SJCRH30 (cell line): ENCODE measurements at regions not wholly inside any gene's neighbourhood (a gene's known extent, or its start where the extent isn't known, plus 50 kb on each side); places are given as distances from the start of the nearest gene placed in this dataset.
A peak's percentile ranks its signal among the peaks of the same experiment; 100 is the strongest.

Experiments
- DNase-seq, 2 experiments: peaks; one replicate each; pipeline ENCODE4 v3.0.0-alpha.2; 2015 to 2020
- H3K27ac ChIP-seq: fragments of 250-450 bp; sonication (Bioruptor Pico); 2 replicates; pipeline ENCODE4 v1.5.1; 2020; ENCODE audit warnings: mild to moderate bottlenecking, moderate library complexity
- H3K27me3 ChIP-seq: fragments of 250-450 bp; sonication (Bioruptor Pico); 2 replicates; pipeline ENCODE4 v1.5.1; 2020; ENCODE audit warnings: mild to moderate bottlenecking, moderate library complexity
- H3K36me3 ChIP-seq: fragments of 250-450 bp; sonication (Bioruptor Pico); 2 replicates; pipeline ENCODE4 v1.5.1; 2020; ENCODE audit warnings: mild to moderate bottlenecking, moderate library complexity
- H3K4me1 ChIP-seq: fragments of 250-450 bp; sonication (Bioruptor Pico); 2 replicates; pipeline ENCODE4 v1.5.1; 2020; ENCODE audit warnings: mild to moderate bottlenecking, moderate library complexity
- H3K4me3 ChIP-seq: fragments of 250-450 bp; sonication (Bioruptor Pico); 2 replicates; pipeline ENCODE4 v1.5.1; 2020; ENCODE audit warnings: mild to moderate bottlenecking, moderate library complexity
- H3K9me3 ChIP-seq: fragments of 250-450 bp; sonication (Bioruptor Pico); replicated peaks from 2 replicates; pipeline ENCODE4 v1.5.1; 2020; ENCODE audit warnings: mild to moderate bottlenecking, moderate library complexity

- H3K27ac ChIP-seq: no peak overlapping the region
Measured at GRCh38 chr9:11320989-11321388, 708.2 kb upstream of the PTPRD start.

GRCh38 chr9:11323457-11323856 is 710.7 kb upstream of the PTPRD start:
- H3K27ac ChIP-seq: no peak overlapping the region
- H3K9me3 ChIP-seq: no peaks in the 10 kb centered on the region
- H3K4me1 ChIP-seq: peaks cover 4% of the 10 kb centered on the region; the same call in 1 of the 2 replicates
- no peak overlapping the region for H3K4me3 ChIP-seq
- H3K27me3 ChIP-seq: no peaks in the 10 kb centered on the region
- DNase-seq: no peak
- no peaks in the 10 kb centered on the region for H3K36me3 ChIP-seq

More at GRCh38 chr9:11320989-11321388, 708.2 kb upstream of the PTPRD start:
- no peak for DNase-seq
- Histone ChIP-seq H3K9me3 (no peaks in the 10 kb centered on the region), H3K4me3 (no peak overlapping the region), H3K27me3 (no peaks in the 10 kb centered on the region), H3K36me3 (no peaks in the 10 kb centered on the region), H3K4me1 (no peaks in the 10 kb centered on the region)

DNA sequence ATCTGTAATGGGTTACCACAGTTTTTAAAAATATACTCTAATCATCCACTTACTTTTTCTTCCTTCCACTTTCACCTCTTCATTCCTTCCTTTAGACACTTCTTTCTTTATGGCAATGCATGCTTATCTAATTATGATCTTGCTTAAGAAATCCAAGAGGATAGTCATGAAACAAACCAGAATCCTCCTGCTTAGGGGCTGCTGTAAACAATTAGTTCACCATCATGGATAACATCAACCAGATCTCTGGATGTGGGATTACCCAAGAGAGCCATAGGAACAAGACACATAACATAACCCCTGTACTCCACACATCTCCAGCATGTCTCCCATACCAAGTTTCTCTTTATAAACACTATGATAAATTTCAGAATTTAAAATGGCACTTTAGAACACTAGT is 713.4 kb upstream of the PTPRD start:
- Histone ChIP-seq H3K9me3 (no peaks in the 10 kb centered on the region), H3K4me3 (no peak overlapping the region), H3K36me3 (no peaks in the 10 kb centered on the region), H3K4me1 (peaks cover 4% of the 10 kb centered on the region; the same call in 1 of the 2 replicates), H3K27ac (no peak overlapping the region), H3K27me3 (no peaks in the 10 kb centered on the region)
- DNase-seq: peak in 1 of 2 experiments; percentile 5

- H3K27me3 ChIP-seq: no peaks in the 10 kb centered on the region
- no peak overlapping the region for H3K27ac ChIP-seq
- H3K4me1 ChIP-seq: peaks cover 4% of the 10 kb centered on the region; the same call in 1 of the 2 replicates
- no peaks in the 10 kb centered on the region for H3K36me3 ChIP-seq
- H3K4me3 ChIP-seq: peak overlapping the region; percentile 15; the same call in 1 of the 2 replicates
- DNase-seq: peak; percentile 78 to 90
- H3K9me3 ChIP-seq: no peaks in the 10 kb centered on the region
Measured at GRCh38 chr9:11328326-11328725, 715.5 kb upstream of the PTPRD start.

- Histone ChIP-seq H3K27me3 (no peaks in the 10 kb centered on the region), H3K9me3 (no peaks in the 10 kb centered on the region), H3K4me3 (no peak overlapping the region), H3K36me3 (no peaks in the 10 kb centered on the region), H3K4me1 (no peaks in the 10 kb centered on the region), H3K27ac (no peak overlapping the region)
- DNase-seq: no peak
Measured at GRCh38 chr9:11335011-11335410, 722.2 kb upstream of the PTPRD start.

- Histone ChIP-seq H3K27ac (no peak overlapping the region), H3K4me3 (no peak overlapping the region), H3K4me1 (no peaks in the 10 kb centered on the region), H3K36me3 (no peaks in the 10 kb centered on the region), H3K27me3 (no peaks in the 10 kb centered on the region), H3K9me3 (no peaks in the 10 kb centered on the region)
- DNase-seq: no peak
Measured at GRCh38 chr9:11338130-11338529, 725.3 kb upstream of the PTPRD start.

DNA sequence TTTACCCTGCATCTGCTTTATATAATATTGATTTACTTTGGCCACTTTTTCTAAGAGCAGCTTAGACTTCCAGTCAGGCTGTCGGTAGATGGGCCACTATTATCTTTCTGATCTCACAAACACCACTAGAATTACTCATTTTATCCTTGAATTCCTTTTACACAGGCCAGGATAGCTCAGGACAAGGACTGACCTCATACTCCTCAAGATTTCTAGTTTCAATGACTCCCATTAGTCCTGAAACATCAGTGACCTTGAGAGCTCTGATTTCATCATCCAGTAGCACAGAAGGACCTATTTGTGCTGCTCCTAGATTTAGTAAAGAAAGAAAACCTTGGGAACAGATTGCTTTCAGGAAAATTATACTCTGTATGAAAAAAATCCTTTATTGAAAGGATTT is 727.9 kb upstream of the PTPRD start:
- Histone ChIP-seq H3K27ac (no peak overlapping the region), H3K4me3 (no peak overlapping the region), H3K27me3 (no peaks in the 10 kb centered on the region), H3K4me1 (no peaks in the 10 kb centered on the region), H3K36me3 (no peaks in the 10 kb centered on the region), H3K9me3 (no peaks in the 10 kb centered on the region)
- no peak for DNase-seq

DNA sequence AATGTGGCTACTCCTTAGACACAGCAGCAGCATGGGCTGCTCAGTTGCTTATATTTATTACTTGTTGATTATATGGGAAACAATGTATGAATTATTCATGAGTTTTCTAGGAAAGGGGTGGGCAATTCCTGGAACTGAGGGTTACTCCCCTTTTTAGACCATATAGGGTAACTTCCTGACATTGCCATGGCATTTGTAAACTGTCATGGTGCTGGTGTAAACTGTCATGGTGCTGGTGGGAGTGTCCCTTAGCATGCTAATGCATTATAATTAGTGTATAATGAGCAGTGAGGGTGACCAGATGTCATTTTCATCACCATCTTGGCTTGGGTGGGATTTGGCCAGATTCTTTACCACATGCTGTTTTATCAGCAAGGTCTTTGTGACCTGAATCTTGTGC is 734.6 kb upstream of the PTPRD start:
- Histone ChIP-seq H3K9me3 (no peaks in the 10 kb centered on the region), H3K27ac (no peak overlapping the region), H3K4me3 (no peak overlapping the region), H3K36me3 (no peaks in the 10 kb centered on the region), H3K4me1 (no peaks in the 10 kb centered on the region), H3K27me3 (no peaks in the 10 kb centered on the region)
- no peak for DNase-seq

- Histone ChIP-seq H3K9me3 (no peaks in the 10 kb centered on the region), H3K4me1 (no peaks in the 10 kb centered on the region), H3K36me3 (no peaks in the 10 kb centered on the region), H3K27ac (no peak overlapping the region), H3K4me3 (no peak overlapping the region), H3K27me3 (no peaks in the 10 kb centered on the region)
- no peak for DNase-seq
Measured at GRCh38 chr9:11348366-11348765, 735.6 kb upstream of the PTPRD start.

GRCh38 chr9:11349187-11349586 is 736.4 kb upstream of the PTPRD start:
- no peaks in the 10 kb centered on the region for H3K27me3 ChIP-seq

GRCh38 chr9:11352612-11353011 is 739.8 kb upstream of the PTPRD start:
- Histone ChIP-seq H3K9me3 (no peaks in the 10 kb centered on the region), H3K4me3 (no peak overlapping the region), H3K36me3 (no peaks in the 10 kb centered on the region), H3K4me1 (no peaks in the 10 kb centered on the region), H3K27me3 (no peaks in the 10 kb centered on the region), H3K27ac (no peak overlapping the region)
- no peak for DNase-seq

More at GRCh38 chr9:11349187-11349586, 736.4 kb upstream of the PTPRD start:
- no peak for DNase-seq
- no peak overlapping the region for H3K27ac ChIP-seq
- no peaks in the 10 kb centered on the region for H3K9me3 ChIP-seq
- H3K4me3 ChIP-seq: no peak overlapping the region
- no peaks in the 10 kb centered on the region for H3K36me3 ChIP-seq
- H3K4me1 ChIP-seq: no peaks in the 10 kb centered on the region

- H3K4me3 ChIP-seq: no peak overlapping the region
- H3K9me3 ChIP-seq: no peaks in the 10 kb centered on the region
- H3K36me3 ChIP-seq: no peaks in the 10 kb centered on the region
- no peak for DNase-seq
- no peak overlapping the region for H3K27ac ChIP-seq
- no peaks in the 10 kb centered on the region for H3K4me1 ChIP-seq
- H3K27me3 ChIP-seq: no peaks in the 10 kb centered on the region
Measured at GRCh38 chr9:11356067-11356466, 743.3 kb upstream of the PTPRD start.

- no peak overlapping the region for H3K4me3 ChIP-seq
- no peaks in the 10 kb centered on the region for H3K36me3 ChIP-seq
- H3K27me3 ChIP-seq: peaks cover 7% of the 10 kb centered on the region; the same call in 1 of the 2 replicates
- no peaks in the 10 kb centered on the region for H3K4me1 ChIP-seq
- no peak for DNase-seq
- no peak overlapping the region for H3K27ac ChIP-seq
- no peaks in the 10 kb centered on the region for H3K9me3 ChIP-seq
Measured at GRCh38 chr9:11366585-11367129, 753.9 kb upstream of the PTPRD start.

GRCh38 chr9:11374926-11375325 is 762.1 kb upstream of the PTPRD start:
- Histone ChIP-seq H3K27me3 (no peaks in the 10 kb centered on the region), H3K4me1 (no peaks in the 10 kb centered on the region), H3K9me3 (no peaks in the 10 kb centered on the region), H3K36me3 (no peaks in the 10 kb centered on the region), H3K27ac (no peak overlapping the region), H3K4me3 (no peak overlapping the region)
- DNase-seq: no peak

GRCh38 chr9:11402621-11403020 is 789.8 kb upstream of the PTPRD start:
- H3K36me3 ChIP-seq: no peaks in the 10 kb centered on the region
- DNase-seq: no peak
- no peaks in the 10 kb centered on the region for H3K4me1 ChIP-seq
- H3K27ac ChIP-seq: no peak overlapping the region
- no peak overlapping the region for H3K4me3 ChIP-seq
- no peaks in the 10 kb centered on the region for H3K9me3 ChIP-seq
- H3K27me3 ChIP-seq: no peaks in the 10 kb centered on the region

DNA sequence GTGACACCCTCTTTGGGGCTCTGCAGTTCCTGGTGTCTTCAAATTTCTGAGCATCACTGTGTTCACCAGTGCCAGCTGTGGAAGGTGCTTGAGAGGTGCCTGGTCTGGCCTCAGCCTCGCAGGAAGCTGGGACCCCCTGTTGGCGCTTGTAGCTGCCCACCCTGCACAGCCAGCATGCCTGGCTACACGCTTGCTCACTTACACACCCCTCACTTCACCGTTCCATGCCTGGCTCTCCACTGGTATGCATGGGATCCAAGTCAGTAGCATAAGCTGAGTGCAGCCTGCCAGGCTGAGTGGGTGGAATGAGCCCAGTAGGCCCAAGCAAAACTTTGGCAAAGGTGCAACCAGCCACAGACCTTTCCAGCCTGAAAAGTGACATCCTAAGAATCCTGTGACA is 801.4 kb upstream of the PTPRD start:
- H3K27ac ChIP-seq: no peak overlapping the region
- H3K4me1 ChIP-seq: no peaks in the 10 kb centered on the region
- no peak overlapping the region for H3K4me3 ChIP-seq
- no peaks in the 10 kb centered on the region for H3K9me3 ChIP-seq
- H3K36me3 ChIP-seq: no peaks in the 10 kb centered on the region
- DNase-seq: no peak
- H3K27me3 ChIP-seq: no peaks in the 10 kb centered on the region
